SK-N-SH (cell line): ENCODE measurements at regions not wholly inside any gene's neighbourhood (a gene's known extent, or its start where the extent isn't known, plus 50 kb on each side); places are given as distances from the start of the nearest gene placed in this dataset.
A peak's percentile ranks its signal among the peaks of the same experiment; 100 is the strongest.

Source experiments
- CTCF ChIA-PET: fragments of 300-600, 350-600 bp; formaldehyde crosslinking; extraction: SDS; loops from one replicate; lab custom pipeline; 2021; lab: Yijun Ruan, JAX
- POLR2A ChIA-PET: fragments of 350-600 bp; sonication (Branson Sonifier 250); formaldehyde crosslinking; extraction: SDS; loops from one replicate; lab custom pipeline; 2020; ENCODE audit warnings: antibody characterized with exemption, inconsistent platforms; lab: Yijun Ruan, JAX
- DNase-seq: peaks from one replicate; pipeline ENCODE4 v3.0.0; 2012
- H2AFZ ChIP-seq: fragments of 200-600 bp; sonication (generic); 2 replicates; pipeline ENCODE4 v1.8.1; 2016; ENCODE audit warnings: antibody characterized with exemption, mild to moderate bottlenecking, low read depth
- H3F3A ChIP-seq: fragments of 200-600 bp; sonication (generic); replicated peaks from 2 replicates; pipeline ENCODE3; 2016; ENCODE audit warnings: antibody characterized with exemption, mild to moderate bottlenecking; ENCODE audit not compliant: insufficient read depth
- H3K27ac ChIP-seq, 2 experiments: fragments of 200-500 bp in 1 of 2; fragments of 200-600 bp in 1 of 2; sonication (Bioruptor generic) in 1 of 2; sonication (generic), shearing (Covaris generic) in 1 of 2; 2 replicates each; pipeline versions ENCODE4 v1.5.1 to v1.6.1; 2014 to 2016; ENCODE audit warnings: low read depth in 2 of 2, inconsistent platforms in 1 of 2, low read length in 1 of 2, mild to moderate bottlenecking in 1 of 2, mixed read lengths in 1 of 2
- H3K27me3 ChIP-seq: fragments of 200-600 bp; sonication (generic), shearing (Covaris generic); 2 replicates; pipeline ENCODE4 v1.6.1; 2016; ENCODE audit warnings: mixed run types; ENCODE audit not compliant: insufficient read depth
- H3K36me3 ChIP-seq, 2 experiments: fragments of 200-500 bp in 1 of 2; fragments of 200-600 bp in 1 of 2; sonication (Bioruptor generic) in 1 of 2; sonication (generic) in 1 of 2; replicated peaks in 1 of 2; 2 replicates each; pipeline versions ENCODE3 to v1.5.1; 2014 to 2016; ENCODE audit warnings: low read length in 1 of 2, mild to moderate bottlenecking in 1 of 2; ENCODE audit not compliant: insufficient read depth in 2 of 2, control insufficient read depth in 1 of 2
- H3K4me1 ChIP-seq, 2 experiments: fragments of 200-500 bp in 1 of 2; fragments of 200-600 bp in 1 of 2; sonication (Bioruptor generic) in 1 of 2; sonication (generic), shearing (Covaris generic) in 1 of 2; 2 replicates each; pipeline versions ENCODE4 v1.5.1 to v1.6.1; 2014 to 2016; ENCODE audit warnings: low read depth in 1 of 2, low read length in 1 of 2, mixed run types in 1 of 2; ENCODE audit not compliant: insufficient read depth in 2 of 2, control insufficient read depth in 1 of 2
- H3K4me2 ChIP-seq: fragments of 200-600 bp; sonication (generic), shearing (Covaris generic); 2 replicates; pipeline ENCODE4 v1.6.1; 2017; ENCODE audit warnings: mixed run types
- H3K4me3 ChIP-seq, 2 experiments: fragments of 200-500 bp in 1 of 2; fragments of 200-600 bp in 1 of 2; sonication (Bioruptor generic) in 1 of 2; sonication (generic), shearing (Covaris generic) in 1 of 2; 2 replicates each; pipeline versions ENCODE4 v1.5.1 to v1.8.1; 2014 to 2016; ENCODE audit warnings: low read depth in 2 of 2, inconsistent platforms in 1 of 2, low read length in 1 of 2, mild to moderate bottlenecking in 1 of 2, mixed read lengths in 1 of 2, moderate library complexity in 1 of 2
- H3K79me2 ChIP-seq: fragments of 200-600 bp; sonication (generic); 2 replicates; pipeline ENCODE4 v1.8.1; 2017; ENCODE audit warnings: mild to moderate bottlenecking; ENCODE audit not compliant: insufficient read depth
- H3K9ac ChIP-seq: fragments of 200-600 bp; sonication (generic); 2 replicates; pipeline ENCODE4 v1.6.1; 2017; ENCODE audit warnings: mixed run types
- H3K9me2 ChIP-seq: fragments of 200-600 bp; sonication (generic); 2 replicates; pipeline ENCODE4 v1.6.1; 2017; ENCODE audit warnings: mixed run types
- H3K9me3 ChIP-seq: fragments of 200-600 bp; sonication (generic); 2 replicates; pipeline ENCODE4 v1.6.1; 2017; ENCODE audit warnings: mixed run types, mild to moderate bottlenecking, moderate library complexity
- H4K20me1 ChIP-seq: fragments of 200-600 bp; sonication (generic); 2 replicates; pipeline ENCODE4 v1.6.1; 2017; ENCODE audit warnings: mild to moderate bottlenecking, mixed run types; ENCODE audit not compliant: insufficient read depth
- CHD2 ChIP-seq: fragments of 150-350 bp; IDR thresholded peaks from 2 replicates; pipeline ENCODE4 v1.6.1; 2018; ENCODE audit warnings: low read length; ENCODE audit not compliant: partially characterized antibody
- ELF1 ChIP-seq: IDR thresholded peaks from 2 replicates; pipeline ENCODE4 v1.4.0; 2012
- FOSL2 ChIP-seq: IDR thresholded peaks from 2 replicates; pipeline ENCODE4 v1.4.0; 2012; ENCODE audit warnings: low read depth, mild to moderate bottlenecking, moderate library complexity, borderline replicate concordance
- FOXJ3 ChIP-seq: sonication (generic); formaldehyde crosslinking; IDR thresholded peaks from 2 replicates; pipeline ENCODE4 v1.5.1; 2020; ENCODE audit warnings: mild to moderate bottlenecking, missing genetic modification reagents
- FOXM1 ChIP-seq: IDR thresholded peaks from 2 replicates; pipeline ENCODE4 v1.4.0; 2012; ENCODE audit warnings: low read depth, mild to moderate bottlenecking
- GATA2 ChIP-seq: sonication (generic); formaldehyde crosslinking; IDR thresholded peaks from 2 replicates; pipeline ENCODE4 v1.5.0; 2020; ENCODE audit warnings: mild to moderate bottlenecking, missing genetic modification reagents
- JUND ChIP-seq: IDR thresholded peaks from 2 replicates; pipeline ENCODE4 v1.4.0; 2012
- MAX ChIP-seq: IDR thresholded peaks from 2 replicates; pipeline ENCODE4 v1.4.0; 2012; ENCODE audit warnings: low read depth
- SIN3A ChIP-seq: IDR thresholded peaks from 2 replicates; pipeline ENCODE4 v1.6.1; 2012; ENCODE audit warnings: low read depth, mild to moderate bottlenecking, low read length, moderate library complexity, borderline replicate concordance
- TCF12 ChIP-seq: IDR thresholded peaks from 2 replicates; pipeline ENCODE4 v1.4.0; 2012
- USF1 ChIP-seq: IDR thresholded peaks from 2 replicates; pipeline ENCODE4 v1.4.0; 2012; ENCODE audit warnings: low read depth, borderline replicate concordance
- WGBS: methylation state at CpG from one replicate; pipeline ENCODE4 v1.1.6; 2017; ENCODE audit warnings: low lambda C conversion rate; 5-methylcytosine and 5-hydroxymethylcytosine counted together
- TF ChIP-seq, protein P1 (sequence below): fragments of 150-350 bp; IDR thresholded peaks from 2 replicates; pipeline ENCODE4 v1.6.1; 2017; ENCODE audit warnings: antibody characterized with exemption, low read length, low read depth, borderline replicate concordance

GRCh38 chr16:86632206-86632605 is 53.9 kb downstream of the FOXL1 start:
- Histone ChIP-seq H2AFZ (no peak overlapping the region), H3F3A (peaks cover 17% of the 10 kb centered on the region), H3K79me2 (no peaks in the 10 kb centered on the region)
- CTCF ChIA-PET = no interaction called here
- no peak for DNase-seq
- POLR2A ChIA-PET = no interaction called here
- TF ChIP-seq TCF12 = no peak
- TF ChIP-seq, all 33 proteins: peak for 0
- Histone ChIP-seq H3K4me1 (peaks cover 0 to 23% of the 10 kb centered on the region in 2 experiments; a peak in 1 of 4 replicates), H3K4me2 (no peak overlapping the region), H4K20me1 (no peaks in the 10 kb centered on the region), H3K9me2 (no peaks in the 10 kb centered on the region), H3K9me3 (no peaks in the 10 kb centered on the region), H3K36me3 (no peaks in the 10 kb centered on the region), H3K27ac (no peak overlapping the region), H3K9ac (no peak overlapping the region), H3K4me3 (no peak overlapping the region), H3K27me3 (no peaks in the 10 kb centered on the region)
- WGBS = 31% methylated on average over 11 of the region's 16 CpGs

GRCh38 chr16:86632944-86633343 is 54.6 kb downstream of the FOXL1 start:
- WGBS = 71% methylated on average over 8 of the region's 8 CpGs

GRCh38 chr16:86634292-86634691 is 55.9 kb downstream of the FOXL1 start:
- CTCF ChIA-PET = interaction anchor here (0.6 to 1.6 kb wide), 2 partner anchors 19 to 407 kb away, joined by 3 to 4 read pairs; no protein-coding TSS in a partner anchor
- no peaks in the 10 kb centered on the region for H4K20me1 ChIP-seq
- H3K9me2 ChIP-seq = no peaks in the 10 kb centered on the region
- TF ChIP-seq USF1 = peak; percentile 94
- TF ChIP-seq, protein P1, sequence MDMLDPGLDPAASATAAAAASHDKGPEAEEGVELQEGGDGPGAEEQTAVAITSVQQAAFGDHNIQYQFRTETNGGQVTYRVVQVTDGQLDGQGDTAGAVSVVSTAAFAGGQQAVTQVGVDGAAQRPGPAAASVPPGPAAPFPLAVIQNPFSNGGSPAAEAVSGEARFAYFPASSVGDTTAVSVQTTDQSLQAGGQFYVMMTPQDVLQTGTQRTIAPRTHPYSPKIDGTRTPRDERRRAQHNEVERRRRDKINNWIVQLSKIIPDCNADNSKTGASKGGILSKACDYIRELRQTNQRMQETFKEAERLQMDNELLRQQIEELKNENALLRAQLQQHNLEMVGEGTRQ = no peak
- POLR2A ChIA-PET = no interaction called here
- no peak for DNase-seq
- H3K9ac ChIP-seq = no peak overlapping the region
- no peaks in the 10 kb centered on the region for H3K27me3 ChIP-seq
- no peak overlapping the region for H3K4me2 ChIP-seq
- no peaks in the 10 kb centered on the region for H3K9me3 ChIP-seq
- WGBS = 75% methylated on average over 1 of the region's 1 CpG
- peaks cover 0 to 16% of the 10 kb centered on the region in 2 experiments; a peak in 1 of 4 replicates for H3K4me1 ChIP-seq
- H3K27ac ChIP-seq = peak overlapping the region in 1 of 2 experiments; percentile 27; a peak in 1 of 4 replicates
- H3K79me2 ChIP-seq = no peaks in the 10 kb centered on the region
- peaks cover 3% of the 10 kb centered on the region for H3F3A ChIP-seq
- no peaks in the 10 kb centered on the region for H3K36me3 ChIP-seq
- H2AFZ ChIP-seq = no peak overlapping the region
- H3K4me3 ChIP-seq = no peak overlapping the region

More at GRCh38 chr16:86632944-86633343, 54.6 kb downstream of the FOXL1 start:
- DNase-seq = no peak
- H3F3A ChIP-seq = peaks cover 15% of the 10 kb centered on the region
- no peaks in the 10 kb centered on the region for H4K20me1 ChIP-seq
- no peaks in the 10 kb centered on the region for H3K79me2 ChIP-seq
- TF ChIP-seq SIN3A = no peak
- TF ChIP-seq MAX = no peak
- TF ChIP-seq CHD2 = no peak
- TF ChIP-seq JUND = no peak
- TF ChIP-seq GATA2 (CRISPR knock-in tag) = no peak
- no peak for TF ChIP-seq FOSL2
- TF ChIP-seq ELF1 = no peak
- no peak for TF ChIP-seq FOXJ3 (CRISPR knock-in tag)
- TF ChIP-seq FOXM1 = no peak
- ChIA-PET POLR2A (no interaction called here), CTCF (no interaction called here)
- H3K4me2 ChIP-seq = no peak overlapping the region
- no peak overlapping the region for H2AFZ ChIP-seq
- no peaks in the 10 kb centered on the region for H3K9me2 ChIP-seq
- H3K27ac ChIP-seq = no peak overlapping the region
- no peaks in the 10 kb centered on the region for H3K9me3 ChIP-seq
- H3K9ac ChIP-seq = no peak overlapping the region
- H3K4me3 ChIP-seq = no peak overlapping the region
- H3K36me3 ChIP-seq = no peaks in the 10 kb centered on the region
- no peaks in the 10 kb centered on the region for H3K27me3 ChIP-seq
- H3K4me1 ChIP-seq = peaks cover 0 to 22% of the 10 kb centered on the region in 2 experiments; a peak in 1 of 4 replicates
